Lung (tissue), 11 donors: ENCODE measurements at regions not wholly inside any gene's neighbourhood (a gene's known extent, or its start where the extent isn't known, plus 50 kb on each side); places are given as distances from the start of the nearest gene placed in this dataset.

Experiments used
- ATAC-seq: fragments of 200-7000 bp; cut with Tn5 transposase; one replicate; pipeline ENCODE4 v1.9.1; 2020; ENCODE audit warnings: moderate number of reproducible peaks; ENCODE audit not compliant: insufficient read depth, low FRiP score
- DNase-seq, 3 donors: peaks; one replicate each; pipeline ENCODE4 v3.0.0-alpha.2; 2013 to 2017
- H3K27ac ChIP-seq, 2 donors: one replicate each; pipeline ENCODE4 v1.5.1; 2013; ENCODE audit warnings: mild to moderate bottlenecking in 2 of 2, moderate library complexity in 2 of 2, control low read depth in 1 of 2, inconsistent platforms in 1 of 2, low read depth in 1 of 2, low read length in 1 of 2
- H3K27me3 ChIP-seq, 3 donors: one replicate each; pipeline ENCODE4 v1.5.1; 2013; ENCODE audit warnings: low read length in 2 of 3; ENCODE audit not compliant: control insufficient read depth in 3 of 3, insufficient read depth in 3 of 3
- H3K36me3 ChIP-seq, 4 donors: one replicate each; pipeline ENCODE4 v1.5.1; 2013; ENCODE audit warnings: low read length in 4 of 4, mild to moderate bottlenecking in 1 of 4, moderate library complexity in 1 of 4; ENCODE audit not compliant: control insufficient read depth in 4 of 4, insufficient read depth in 4 of 4
- H3K4me1 ChIP-seq, 5 donors: one replicate each; pipeline ENCODE4 v1.5.1; 2013; ENCODE audit warnings: low read length in 5 of 5, mild to moderate bottlenecking in 2 of 5, moderate library complexity in 1 of 5; ENCODE audit not compliant: control insufficient read depth in 5 of 5, insufficient read depth in 5 of 5
- H3K4me3 ChIP-seq: one replicate; pipeline ENCODE4 v1.5.1; 2013; ENCODE audit warnings: mild to moderate bottlenecking, control low read depth, moderate library complexity
- H3K9ac ChIP-seq, 2 donors: one replicate each; pipeline ENCODE4 v1.5.1; 2013; ENCODE audit warnings: low read length in 2 of 2, control low read depth in 1 of 2; ENCODE audit not compliant: insufficient read depth in 1 of 2
- H3K9me3 ChIP-seq, 4 donors: one replicate each; pipeline ENCODE4 v1.5.1; 2013; ENCODE audit warnings: low read length in 3 of 4, mild to moderate bottlenecking in 1 of 4, moderate library complexity in 1 of 4; ENCODE audit not compliant: control insufficient read depth in 4 of 4, insufficient read depth in 3 of 4
- WGBS, 2 donors: extraction: QIAGEN DNeasy Blood & Tissue Kit; methylation state at CpG; one replicate each; pipeline ENCODE4 v1.1.7; 2013; 5-methylcytosine and 5-hydroxymethylcytosine counted together
- TF ChIP-seq, protein P1 (sequence below): IDR thresholded peaks from 2 replicates; pipeline ENCODE4 v1.5.1; 2012; ENCODE audit warnings: mild to moderate bottlenecking; ENCODE audit errors: control extremely low read depth, extremely low read depth
- donor health status: control.
- donor health status: control.
- donor health status: Bipolar disorder and iron deficiency.
- donor health status: healthy.
- donor health status: DM: yes; HTN: yes; CAD: no.

DNA sequence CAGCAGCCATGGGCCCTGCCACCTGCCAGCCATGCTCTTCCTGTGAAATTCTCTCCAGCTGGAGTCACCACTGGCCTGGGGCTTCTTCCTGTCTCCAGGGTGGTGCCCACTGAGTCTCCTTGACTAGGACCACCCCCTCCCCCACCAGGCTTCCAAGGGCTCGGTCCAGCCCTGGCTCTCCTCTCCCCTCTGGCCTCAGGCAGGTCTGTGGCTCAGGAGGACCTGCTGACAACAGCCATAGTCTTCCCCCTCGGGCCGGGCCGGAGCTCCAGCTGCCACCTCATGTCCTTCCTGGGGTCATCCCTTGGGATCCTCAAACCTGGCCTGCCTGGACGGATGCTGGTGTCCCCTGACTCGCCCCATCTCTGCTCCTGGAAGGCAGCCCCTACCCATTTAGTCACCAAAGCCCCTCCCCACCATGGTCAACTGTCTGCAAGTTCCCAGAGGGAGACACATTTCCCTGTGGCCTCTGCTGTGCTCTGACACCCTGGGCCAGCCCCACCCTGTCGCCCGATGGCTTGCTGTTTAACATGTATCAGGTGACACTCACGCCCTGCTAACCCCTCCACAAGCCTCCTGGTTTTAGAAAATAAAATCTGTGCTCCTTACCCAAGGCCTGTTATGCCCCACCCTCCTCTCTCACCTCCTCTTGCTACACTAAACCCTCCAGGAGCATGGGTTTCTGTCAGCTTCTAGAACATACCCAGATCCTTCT, 186.2 kb downstream of the RBFOX3 start:
- Histone ChIP-seq H3K4me3 (no peak overlapping the region), H3K4me1 (no peaks in the 10 kb centered on the region), H3K27ac (no peak overlapping the region), H3K9me3 (no peaks in the 10 kb centered on the region), H3K36me3 (no peaks in the 10 kb centered on the region), H3K27me3 (peaks cover 0 to 4% (median 0%) of the 10 kb centered on the region in 3 donors), H3K9ac (no peak overlapping the region)
- 59 to 74% methylated on average over 9 of the region's 9 CpGs for WGBS, 2 donors
- ATAC-seq (no peak), DNase-seq (no peak)
- TF ChIP-seq, protein P1, sequence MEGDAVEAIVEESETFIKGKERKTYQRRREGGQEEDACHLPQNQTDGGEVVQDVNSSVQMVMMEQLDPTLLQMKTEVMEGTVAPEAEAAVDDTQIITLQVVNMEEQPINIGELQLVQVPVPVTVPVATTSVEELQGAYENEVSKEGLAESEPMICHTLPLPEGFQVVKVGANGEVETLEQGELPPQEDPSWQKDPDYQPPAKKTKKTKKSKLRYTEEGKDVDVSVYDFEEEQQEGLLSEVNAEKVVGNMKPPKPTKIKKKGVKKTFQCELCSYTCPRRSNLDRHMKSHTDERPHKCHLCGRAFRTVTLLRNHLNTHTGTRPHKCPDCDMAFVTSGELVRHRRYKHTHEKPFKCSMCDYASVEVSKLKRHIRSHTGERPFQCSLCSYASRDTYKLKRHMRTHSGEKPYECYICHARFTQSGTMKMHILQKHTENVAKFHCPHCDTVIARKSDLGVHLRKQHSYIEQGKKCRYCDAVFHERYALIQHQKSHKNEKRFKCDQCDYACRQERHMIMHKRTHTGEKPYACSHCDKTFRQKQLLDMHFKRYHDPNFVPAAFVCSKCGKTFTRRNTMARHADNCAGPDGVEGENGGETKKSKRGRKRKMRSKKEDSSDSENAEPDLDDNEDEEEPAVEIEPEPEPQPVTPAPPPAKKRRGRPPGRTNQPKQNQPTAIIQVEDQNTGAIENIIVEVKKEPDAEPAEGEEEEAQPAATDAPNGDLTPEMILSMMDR, result no peak

GRCh38 chr17:79423811-79424465, 186.9 kb downstream of the RBFOX3 start:
- Histone ChIP-seq H3K27ac (no peak overlapping the region), H3K4me1 (no peaks in the 10 kb centered on the region), H3K9me3 (no peaks in the 10 kb centered on the region), H3K36me3 (no peaks in the 10 kb centered on the region), H3K27me3 (no peaks in the 10 kb centered on the region), H3K9ac (no peak overlapping the region), H3K4me3 (no peak overlapping the region)
- ATAC-seq, result no peak
- TF ChIP-seq, protein P1, result no peak
- no peak for DNase-seq
- WGBS, 2 donors, result 81 to 89% methylated on average over 18 of the region's 18 CpGs

DNA sequence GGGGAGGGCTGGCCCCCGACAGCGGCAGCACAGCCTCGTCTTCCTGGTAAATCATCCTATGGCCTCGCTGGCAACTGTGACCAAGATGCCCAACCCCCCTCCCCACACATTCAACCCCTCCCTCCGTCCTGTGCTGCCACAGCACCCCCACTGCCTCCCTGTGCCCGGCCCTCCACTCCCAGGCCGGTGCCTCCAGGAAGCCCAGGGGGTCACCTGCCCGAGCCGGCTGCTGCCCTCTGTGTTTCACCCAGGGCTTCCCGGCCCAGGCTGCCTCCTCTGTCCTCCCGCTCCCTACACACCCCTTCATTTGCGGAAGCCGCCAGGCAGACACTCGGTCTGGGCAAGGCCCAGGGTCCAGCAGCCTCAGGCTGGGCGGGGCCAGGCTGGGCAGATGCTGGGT, 188.6 kb downstream of the RBFOX3 start:
- Histone ChIP-seq H3K9me3 (peaks cover 0 to 2% (median 0%) of the 10 kb centered on the region in 4 donors), H3K36me3 (no peaks in the 10 kb centered on the region), H3K9ac (no peak overlapping the region), H3K27ac (no peak overlapping the region), H3K27me3 (peaks cover 0 to 8% (median 0%) of the 10 kb centered on the region in 3 donors), H3K4me3 (no peak overlapping the region), H3K4me1 (no peaks in the 10 kb centered on the region)
- no peak for ATAC-seq
- WGBS, 2 donors, result 73 to 79% methylated on average over 14 to 15 of the region's 15 CpGs
- no peak for DNase-seq
- TF ChIP-seq, protein P1, result no peak
